RPMI7951 (cell line): ENCODE measurements at regions not wholly inside any gene's neighbourhood (a gene's known extent, or its start where the extent isn't known, plus 50 kb on each side); places are given as distances from the start of the nearest gene placed in this dataset.
"Not testable (repeated sequence)": the region's sequence is repeated elsewhere in the genome, so short reads cannot be mapped to it uniquely, and the experiment has no call there.

ENCODE experiments used
- DNase-seq: peaks from one replicate; pipeline ENCODE4 v3.0.0-alpha.2; 2012; ENCODE audit warnings: low read depth

GRCh38 chr4:55251342-55251741, 94.7 kb upstream of the SRD5A3 start:
- no peak for DNase-seq

- DNase-seq, result no peak
Measured at GRCh38 chr4:55251896-55252295, 94.1 kb upstream of the SRD5A3 start.

GRCh38 chr4:55253948-55254593, 92.0 kb upstream of the SRD5A3 start:
- no peak for DNase-seq

GRCh38 chr4:55255179-55255578, 90.9 kb upstream of the SRD5A3 start:
- no peak for DNase-seq

- DNase-seq, result no peak
Measured at GRCh38 chr4:55256787-55257186, 89.3 kb upstream of the SRD5A3 start.

GRCh38 chr4:55258152-55258865, 87.7 kb upstream of the SRD5A3 start:
- DNase-seq, result no peak

GRCh38 chr4:55259294-55259693, 86.7 kb upstream of the SRD5A3 start:
- DNase-seq, result no peak

- DNase-seq, result no peak
Measured at GRCh38 chr4:55269470-55269869, 76.6 kb upstream of the SRD5A3 start.

- DNase-seq, result no peak
Measured at GRCh38 chr4:55269995-55270394, 76.0 kb upstream of the SRD5A3 start.

GRCh38 chr4:55270481-55270880, 75.6 kb upstream of the SRD5A3 start:
- DNase-seq, result no peak

- no peak for DNase-seq
Measured at GRCh38 chr4:55272102-55272501, 73.9 kb upstream of the SRD5A3 start.

- no peak for DNase-seq
Measured at GRCh38 chr4:55272589-55272988, 73.5 kb upstream of the SRD5A3 start.

GRCh38 chr4:55277011-55277410, 69.0 kb upstream of the SRD5A3 start:
- no peak for DNase-seq

- no peak for DNase-seq
Measured at GRCh38 chr4:55278316-55278715, 67.7 kb upstream of the SRD5A3 start.

GRCh38 chr4:55280474-55280873, 65.6 kb upstream of the SRD5A3 start:
- not testable (repeated sequence) for DNase-seq

GRCh38 chr4:55281118-55281683, 64.8 kb upstream of the SRD5A3 start:
- DNase-seq, result not testable (repeated sequence)

- DNase-seq, result no peak
Measured at GRCh38 chr4:55284331-55284730, 61.7 kb upstream of the SRD5A3 start.

- DNase-seq, result no peak
Measured at GRCh38 chr4:55291227-55291640, 54.8 kb upstream of the SRD5A3 start.

- DNase-seq, result no peak
Measured at GRCh38 chr4:55296096-55296495, 49.9 kb upstream of the SRD5A3 start.
